Esophagus (tissue), 2 donors: ENCODE measurements at regions not wholly inside any gene's neighbourhood (a gene's known extent, or its start where the extent isn't known, plus 50 kb on each side); places are given as distances from the start of the nearest gene placed in this dataset.

Experiments used
- H3K27ac ChIP-seq, 2 donors: one replicate each; pipeline ENCODE4 v1.5.1; 2013; ENCODE audit warnings: low read depth in 2 of 2, mild to moderate bottlenecking in 2 of 2, inconsistent platforms in 1 of 2, low read length in 1 of 2, moderate library complexity in 1 of 2
- H3K27me3 ChIP-seq, 2 donors: one replicate each; pipeline ENCODE4 v1.6.1; 2013; ENCODE audit warnings: low read length in 2 of 2, control low read depth in 1 of 2, mild to moderate bottlenecking in 1 of 2; ENCODE audit not compliant: insufficient read depth in 2 of 2, control insufficient read depth in 1 of 2
- H3K36me3 ChIP-seq, 2 donors: one replicate each; pipeline ENCODE4 v1.6.1; 2013; ENCODE audit warnings: low read length in 1 of 2; ENCODE audit not compliant: control insufficient read depth in 2 of 2, insufficient read depth in 2 of 2
- H3K4me1 ChIP-seq, 2 donors: one replicate each; pipeline ENCODE4 v1.6.1; 2013; ENCODE audit warnings: low read length in 1 of 2; ENCODE audit not compliant: control insufficient read depth in 2 of 2, insufficient read depth in 2 of 2
- H3K4me3 ChIP-seq, 2 donors: one replicate each; pipeline ENCODE4 v1.5.1; 2013; ENCODE audit warnings: low read length in 2 of 2, mild to moderate bottlenecking in 2 of 2, low read depth in 1 of 2, moderate library complexity in 1 of 2
- H3K9me3 ChIP-seq, 2 donors: one replicate each; pipeline ENCODE4 v1.6.1; 2013; ENCODE audit warnings: mild to moderate bottlenecking in 2 of 2, low read depth in 1 of 2, low read length in 1 of 2, moderate library complexity in 1 of 2; ENCODE audit not compliant: control insufficient read depth in 2 of 2, insufficient read depth in 1 of 2
- WGBS, 2 donors: extraction: QIAGEN DNeasy Blood & Tissue Kit; methylation state at CpG; one replicate each; pipeline ENCODE4 v1.1.7; 2013; 5-methylcytosine and 5-hydroxymethylcytosine counted together
- donor health status: healthy with polysubstance abuse.
- donor health status: Bipolar disorder and iron deficiency.

DNA sequence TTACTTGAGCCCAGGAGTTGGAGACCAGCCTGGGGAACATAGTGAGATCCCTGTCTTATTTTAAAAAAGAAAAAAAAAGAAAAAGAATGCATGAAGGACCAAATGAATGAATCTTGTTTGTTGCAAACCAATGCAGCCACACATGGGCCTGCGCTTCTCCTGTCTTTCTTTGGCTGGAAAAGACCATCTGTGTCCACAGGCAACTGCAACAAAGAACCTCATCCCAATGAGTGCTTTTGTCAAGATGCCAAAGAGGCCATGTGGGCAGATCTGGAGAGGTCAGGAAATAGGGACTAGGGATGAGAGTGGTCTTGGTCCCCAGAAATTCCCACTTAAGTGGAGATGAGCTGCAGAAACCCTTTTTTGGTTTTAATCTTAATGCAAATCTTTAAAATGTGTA, 49.8 kb upstream of the DUSP5 start:
- Histone ChIP-seq H3K4me3 (no peak overlapping the region), H3K4me1 (peaks cover 0 to 5% of the 10 kb centered on the region in 2 donors), H3K27ac (no peak overlapping the region), H3K27me3 (no peaks in the 10 kb centered on the region), H3K9me3 (no peaks in the 10 kb centered on the region), H3K36me3 (no peaks in the 10 kb centered on the region)
- 97 to 100% methylated on average over 1 of the region's 1 CpG for WGBS, 2 donors
